ENCODE measurements at regions not wholly inside any gene's neighbourhood (a gene's known extent, or its start where the extent isn't known, plus 50 kb on each side); places are given as distances from the start of the nearest gene placed in this dataset.

- POLR2A ChIA-PET (ENCODE audit: partially characterized antibody), result no interaction called here
- H3K18ac ChIP-seq (ENCODE audit: extremely low read depth, low read length), result no peak overlapping the region
- no peak for TF ChIP-seq CREB1 (IDR thresholded peaks at IDR 0.05)
Observed at GRCh38 chr10:44280226-44281014, 104.5 kb downstream of the CXCL12 start.

More at GRCh38 chr10:44280226-44281014, 104.5 kb downstream of the CXCL12 start:
- H2AK5ac ChIP-seq (ENCODE audit: low read depth, low read length), result no peak overlapping the region
- H3K4me3 ChIP-seq (ENCODE audit: extremely low read depth in 1 of 4, insufficient read depth in 2 of 4, low read depth in 3 of 4, low read length in 4 of 4), result no peak overlapping the region
- no peak overlapping the region for H3K27ac ChIP-seq (ENCODE audit: low read depth, low read length)
- H4K8ac ChIP-seq (ENCODE audit: extremely low read depth, insufficient read depth, low read length), result no peak overlapping the region
- CTCF ChIA-PET (ENCODE audit: partially characterized antibody), result interaction anchor here (0.8 to 1.3 kb wide), 5 partner anchors 18 to 598 kb away, joined by 3 to 4 read pairs (median 3); no protein-coding TSS in a partner anchor
- no peaks in the 10 kb centered on the region for H3K79me2 ChIP-seq (ENCODE audit: control insufficient read depth in 1 of 2, insufficient read depth in 2 of 2, low read length in 2 of 2)
- no peak overlapping the region for H2BK120ac ChIP-seq (replicated peaks; ENCODE audit: low read depth, low read length)
- H2AFZ ChIP-seq (ENCODE audit: low read length), result no peak overlapping the region
- H3K4me2 ChIP-seq (ENCODE audit: insufficient read depth in 1 of 2, low read depth in 2 of 2, low read length in 2 of 2), result no peak overlapping the region
- no peak overlapping the region for H4K5ac ChIP-seq (ENCODE audit: insufficient read length, low read depth, low read length)
- H3K27me3 ChIP-seq (replicated peaks in 1 of 4; ENCODE audit: control insufficient read depth in 3 of 4, extremely low read depth in 1 of 4, insufficient read depth in 3 of 4, low read length in 3 of 4), result no peaks in the 10 kb centered on the region; a peak in 1 of 7 replicates
- no peaks in the 10 kb centered on the region for H4K20me1 ChIP-seq (replicated peaks in 1 of 2; ENCODE audit: control insufficient read depth in 1 of 2, insufficient read depth in 2 of 2, low read length in 2 of 2)
- H2BK12ac ChIP-seq (ENCODE audit: low read depth, low read length), result no peak overlapping the region; the same call in 1 of the 2 replicates
- no peak overlapping the region for H2BK20ac ChIP-seq (ENCODE audit: low read length)
- 80% methylated on average over 5 of the region's 5 CpGs; no CpG with 5 or more reads in 1 of the 2 experiments for WGBS, 2 experiments (ENCODE audit: extremely low coverage in 1 of 2, insufficient coverage in 1 of 2, insufficient read length in 1 of 2, insufficient replicate concordance in 2 of 2, low coverage in 1 of 2, low lambda C conversion rate in 2 of 2, missing lambda C conversion rate in 1 of 2)
- H3K14ac ChIP-seq (ENCODE audit: insufficient read length), result no peak overlapping the region
- H3K23me2 ChIP-seq (ENCODE audit: low read depth, low read length), result no peaks in the 10 kb centered on the region
- H3K23ac ChIP-seq (ENCODE audit: insufficient read length), result no peak overlapping the region
- H2BK5ac ChIP-seq (ENCODE audit: low read depth, low read length), result no peak overlapping the region
- no peak overlapping the region for H2BK15ac ChIP-seq (ENCODE audit: low read length)
- H3K56ac ChIP-seq (replicated peaks; ENCODE audit: insufficient read length, low read depth, low read length), result no peak overlapping the region
- no peaks in the 10 kb centered on the region for H3K36me3 ChIP-seq (ENCODE audit: control insufficient read depth in 2 of 4, insufficient read depth in 4 of 4, low read length in 3 of 4)
- no peaks in the 10 kb centered on the region for H3K79me1 ChIP-seq (ENCODE audit: low read depth, low read length)
- no peak overlapping the region for H4K91ac ChIP-seq (replicated peaks; ENCODE audit: insufficient read length, low read length)
- peaks cover 0 to 2% (median 0%) of the 10 kb centered on the region in 4 experiments; a peak in 1 of 7 replicates for H3K4me1 ChIP-seq (replicated peaks in 1 of 4; ENCODE audit: control insufficient read depth in 3 of 4, insufficient read depth in 4 of 4, low read length in 3 of 4)
- DNase-seq (ENCODE audit: low read depth in 1 of 2, low spot score in 2 of 2) (no peak), FAIRE-seq (no peak)
- no peaks in the 10 kb centered on the region for H3K9me3 ChIP-seq (ENCODE audit: insufficient read depth in 2 of 2, low read depth in 1 of 2, low read length in 1 of 2)
- H3K4ac ChIP-seq (replicated peaks; ENCODE audit: insufficient read length, low read depth, low read length), result no peak overlapping the region
- no peak overlapping the region for H3K9ac ChIP-seq (replicated peaks in 1 of 4; ENCODE audit: extremely low read depth in 1 of 4, low read depth in 3 of 4, low read length in 3 of 4)

Data from H1 (cell line).